ENCODE measurements at regions not wholly inside any gene's neighbourhood (a gene's known extent, or its start where the extent isn't known, plus 50 kb on each side); places are given as distances from the start of the nearest gene placed in this dataset.

DNA sequence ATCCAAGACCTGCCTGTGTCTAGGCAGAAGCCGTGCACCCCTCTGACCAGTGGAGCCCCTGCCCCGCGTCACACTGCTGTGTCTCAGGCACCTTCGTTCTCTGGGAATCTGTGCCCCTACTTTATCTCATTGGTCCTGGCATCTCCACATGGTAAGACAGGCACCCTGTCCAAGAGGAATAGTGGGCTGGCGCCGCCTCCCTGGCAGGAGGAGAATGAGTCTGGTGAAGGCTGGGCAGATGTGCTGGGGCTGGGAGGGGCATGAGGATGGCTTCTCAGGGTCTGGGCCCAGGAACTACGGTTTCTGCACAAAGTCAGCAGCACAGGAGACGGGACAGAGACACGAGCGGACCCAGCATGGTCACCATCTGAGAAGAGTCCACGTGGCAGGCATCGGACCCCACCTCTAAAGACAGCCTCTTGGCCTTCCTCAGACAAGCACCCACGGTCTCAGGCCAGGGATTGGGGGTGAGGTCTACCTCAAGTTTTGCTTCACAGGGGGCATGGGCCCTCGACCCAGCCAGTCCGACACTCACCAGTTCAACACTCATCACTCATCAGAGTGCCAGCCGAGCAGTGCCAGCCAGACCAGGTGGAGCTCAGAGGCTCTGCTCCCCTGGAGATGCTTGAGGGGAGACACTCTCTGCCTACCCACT is 306.7 kb downstream of the ADGRD1 start:
- no peaks in the 10 kb centered on the region for H4K20me1 ChIP-seq (ENCODE audit: insufficient read depth, low read length)
- H4K91ac ChIP-seq (ENCODE audit: insufficient read depth, low read depth, low read length): no peak overlapping the region
- no peak overlapping the region for H3K18ac ChIP-seq (ENCODE audit: low read depth, low read length)
- ChIA-PET POLR2A (ENCODE audit: unreplicated experiment) (no interaction called here), CTCF (no interaction called here)
- no peaks in the 10 kb centered on the region for H3K36me3 ChIP-seq (ENCODE audit: control insufficient read depth, insufficient read depth, low read length)
- in situ Hi-C loops (cut with MboI; ENCODE audit: low sequenced_read_pairs) (no loop called here), intact Hi-C loops (cut with micrococcal nuclease) (no loop called here), dilution Hi-C loops (cut with HindIII; ENCODE audit: low sequenced_read_pairs, unreplicated experiment) (no loop called here)
- no peak overlapping the region for H2BK120ac ChIP-seq (ENCODE audit: low read depth, low read length)
- no peak overlapping the region for H3K9ac ChIP-seq (ENCODE audit: low read depth, low read length)
- no peak overlapping the region for H2AK9ac ChIP-seq (replicated peaks; ENCODE audit: low read depth, low read length, poor library complexity)
- H3K4me3 ChIP-seq (ENCODE audit: insufficient read depth, low read depth, low read length): no peak overlapping the region
- H3K56ac ChIP-seq (ENCODE audit: extremely low read depth, insufficient read depth, low read length): no peak overlapping the region
- H2BK15ac ChIP-seq (ENCODE audit: low read depth, low read length): no peak overlapping the region
- 67% methylated on average over 3 of the region's 16 CpGs; no CpG with 5 or more reads in 1 of the 2 experiments for WGBS, 2 experiments (ENCODE audit: extremely low coverage in 2 of 2, insufficient read length in 1 of 2)
- no peaks in the 10 kb centered on the region for H3K4me1 ChIP-seq (ENCODE audit: control insufficient read depth, insufficient read depth, low read length)
- ATAC-seq (ENCODE audit: low read depth) (no peak), DNase-seq (no peak)
- BruUV-seq (replicated peaks): no TSS peak
- H3K4me2 ChIP-seq (ENCODE audit: low read depth, low read length): no peak overlapping the region
- no peak overlapping the region for H4K5ac ChIP-seq (ENCODE audit: low read depth, low read length)
- H3K9me1 ChIP-seq (ENCODE audit: insufficient read depth, low read length): no peaks in the 10 kb centered on the region
- no peak overlapping the region for H3K27ac ChIP-seq (ENCODE audit: insufficient read depth, low read length)
- no peak overlapping the region for H2AFZ ChIP-seq (replicated peaks; ENCODE audit: low read length, poor library complexity)
- H2BK20ac ChIP-seq (ENCODE audit: low read depth, low read length): no peak overlapping the region
- no peak overlapping the region for H3K14ac ChIP-seq (replicated peaks; ENCODE audit: low read depth, low read length)
- H2BK5ac ChIP-seq (ENCODE audit: low read depth, low read length, poor library complexity, severe bottlenecking): no peak overlapping the region
- no peak overlapping the region for H4K8ac ChIP-seq (ENCODE audit: low read depth in 2 of 2, low read length in 2 of 2)
- no peak overlapping the region for H2AK5ac ChIP-seq (ENCODE audit: low read depth, low read length)
- peaks cover 49% of the 10 kb centered on the region for H3K9me3 ChIP-seq (ENCODE audit: control insufficient read depth, insufficient read depth, low read length)
- H3K4ac ChIP-seq (ENCODE audit: low read depth, low read length): no peak overlapping the region
- H3K27me3 ChIP-seq (ENCODE audit: control insufficient read depth, insufficient read depth, low read length): no peaks in the 10 kb centered on the region
- no peak for TF ChIP-seq NFE2L2 (IDR thresholded peaks at IDR 0.05; ENCODE audit: low read depth, low read length)
- TF ChIP-seq FOS (IDR thresholded peaks at IDR 0.05; ENCODE audit: low read depth, low read length): no peak
- no peak for TF ChIP-seq MAFK (IDR thresholded peaks at IDR 0.05; ENCODE audit: low read depth, low read length)
- no peak for TF ChIP-seq CEBPB (IDR thresholded peaks at IDR 0.05; ENCODE audit: low read depth, low read length)
- no peak for TF ChIP-seq RAD21 (IDR thresholded peaks at IDR 0.05; ENCODE audit: low read length)
- TF ChIP-seq CHD1 (IDR thresholded peaks at IDR 0.05; ENCODE audit: low read depth, low read length): no peak
- no peak for TF ChIP-seq RFX5 (IDR thresholded peaks at IDR 0.05; ENCODE audit: low read depth, low read length)
- TF ChIP-seq MAZ (IDR thresholded peaks at IDR 0.05; ENCODE audit: borderline replicate concordance, low read depth, low read length): no peak
- TF ChIP-seq POLR2A (IDR thresholded peaks at IDR 0.05; ENCODE audit: low read depth, low read length): no peak
- TF ChIP-seq, protein P1, sequence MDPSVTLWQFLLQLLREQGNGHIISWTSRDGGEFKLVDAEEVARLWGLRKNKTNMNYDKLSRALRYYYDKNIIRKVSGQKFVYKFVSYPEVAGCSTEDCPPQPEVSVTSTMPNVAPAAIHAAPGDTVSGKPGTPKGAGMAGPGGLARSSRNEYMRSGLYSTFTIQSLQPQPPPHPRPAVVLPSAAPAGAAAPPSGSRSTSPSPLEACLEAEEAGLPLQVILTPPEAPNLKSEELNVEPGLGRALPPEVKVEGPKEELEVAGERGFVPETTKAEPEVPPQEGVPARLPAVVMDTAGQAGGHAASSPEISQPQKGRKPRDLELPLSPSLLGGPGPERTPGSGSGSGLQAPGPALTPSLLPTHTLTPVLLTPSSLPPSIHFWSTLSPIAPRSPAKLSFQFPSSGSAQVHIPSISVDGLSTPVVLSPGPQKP (IDR thresholded peaks at IDR 0.05; ENCODE audit: borderline replicate concordance, low read depth, low read length): no peak
- no peak for TF ChIP-seq RCOR1 (IDR thresholded peaks at IDR 0.05; ENCODE audit: insufficient replicate concordance, low read length)
- TF ChIP-seq SMC3 (IDR thresholded peaks at IDR 0.05; ENCODE audit: low read depth, low read length): no peak
- TF ChIP-seq, protein P2, sequence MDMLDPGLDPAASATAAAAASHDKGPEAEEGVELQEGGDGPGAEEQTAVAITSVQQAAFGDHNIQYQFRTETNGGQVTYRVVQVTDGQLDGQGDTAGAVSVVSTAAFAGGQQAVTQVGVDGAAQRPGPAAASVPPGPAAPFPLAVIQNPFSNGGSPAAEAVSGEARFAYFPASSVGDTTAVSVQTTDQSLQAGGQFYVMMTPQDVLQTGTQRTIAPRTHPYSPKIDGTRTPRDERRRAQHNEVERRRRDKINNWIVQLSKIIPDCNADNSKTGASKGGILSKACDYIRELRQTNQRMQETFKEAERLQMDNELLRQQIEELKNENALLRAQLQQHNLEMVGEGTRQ (IDR thresholded peaks at IDR 0.05; ENCODE audit: low read depth, low read length): no peak
- TF ChIP-seq, protein P3, sequence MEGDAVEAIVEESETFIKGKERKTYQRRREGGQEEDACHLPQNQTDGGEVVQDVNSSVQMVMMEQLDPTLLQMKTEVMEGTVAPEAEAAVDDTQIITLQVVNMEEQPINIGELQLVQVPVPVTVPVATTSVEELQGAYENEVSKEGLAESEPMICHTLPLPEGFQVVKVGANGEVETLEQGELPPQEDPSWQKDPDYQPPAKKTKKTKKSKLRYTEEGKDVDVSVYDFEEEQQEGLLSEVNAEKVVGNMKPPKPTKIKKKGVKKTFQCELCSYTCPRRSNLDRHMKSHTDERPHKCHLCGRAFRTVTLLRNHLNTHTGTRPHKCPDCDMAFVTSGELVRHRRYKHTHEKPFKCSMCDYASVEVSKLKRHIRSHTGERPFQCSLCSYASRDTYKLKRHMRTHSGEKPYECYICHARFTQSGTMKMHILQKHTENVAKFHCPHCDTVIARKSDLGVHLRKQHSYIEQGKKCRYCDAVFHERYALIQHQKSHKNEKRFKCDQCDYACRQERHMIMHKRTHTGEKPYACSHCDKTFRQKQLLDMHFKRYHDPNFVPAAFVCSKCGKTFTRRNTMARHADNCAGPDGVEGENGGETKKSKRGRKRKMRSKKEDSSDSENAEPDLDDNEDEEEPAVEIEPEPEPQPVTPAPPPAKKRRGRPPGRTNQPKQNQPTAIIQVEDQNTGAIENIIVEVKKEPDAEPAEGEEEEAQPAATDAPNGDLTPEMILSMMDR (conservative IDR thresholded peaks at IDR 0.05; ENCODE audit: low read depth, low read length): no peak
- TF ChIP-seq BHLHE40 (IDR thresholded peaks at IDR 0.05; ENCODE audit: low read depth, low read length): no peak
- TF ChIP-seq MXI1 (IDR thresholded peaks at IDR 0.05; ENCODE audit: borderline replicate concordance, low read depth, low read length): no peak
- H3K79me1 ChIP-seq (ENCODE audit: low read depth in 1 of 2, low read length in 2 of 2): no peaks in the 10 kb centered on the region
- no peak overlapping the region for H3K23ac ChIP-seq (ENCODE audit: low read depth, low read length)

Measured in IMR-90 (cell line).